Neural progenitor cell (in vitro differentiated cells): ENCODE measurements at regions not wholly inside any gene's neighbourhood (a gene's known extent, or its start where the extent isn't known, plus 50 kb on each side); places are given as distances from the start of the nearest gene placed in this dataset.

ENCODE experiments used
- EZH2 ChIP-seq: fragments of 200-600 bp; sonication (generic); IDR thresholded peaks from 2 replicates; pipeline ENCODE4 v1.6.1; 2017; ENCODE audit warnings: antibody characterized with exemption, mild to moderate bottlenecking, moderate library complexity
- EZH2phosphoT487 ChIP-seq: fragments of 200-600 bp; sonication (generic); IDR thresholded peaks from 2 replicates; pipeline ENCODE4 v1.6.1; 2017; ENCODE audit warnings: antibody characterized with exemption
- TF ChIP-seq, protein P1 (sequence below): fragments of 200-600 bp; sonication (generic); IDR thresholded peaks from 2 replicates; pipeline ENCODE4 v1.5.1; 2017; ENCODE audit warnings: antibody characterized with exemption, mild to moderate bottlenecking

DNA sequence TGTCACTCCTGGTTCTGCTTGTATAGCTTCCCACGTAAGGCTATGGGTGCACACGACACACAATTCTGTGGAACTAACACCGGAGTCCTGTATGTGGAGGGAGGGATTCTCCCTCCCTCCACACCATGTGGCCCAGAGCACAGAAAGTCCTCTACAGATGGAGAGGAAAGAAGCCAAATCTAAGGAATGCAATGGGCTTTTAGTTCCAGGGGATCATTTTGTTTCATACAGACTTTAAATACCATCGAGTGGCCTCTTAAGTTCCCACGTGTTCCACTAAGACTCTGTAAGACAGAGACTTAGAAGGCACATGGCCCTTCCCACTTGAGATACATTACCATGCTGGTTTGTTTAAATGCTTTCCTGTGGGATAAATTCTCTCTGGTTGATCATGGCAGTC lies 156.0 kb downstream of the TGFB2 start:
- TF ChIP-seq, protein P1, sequence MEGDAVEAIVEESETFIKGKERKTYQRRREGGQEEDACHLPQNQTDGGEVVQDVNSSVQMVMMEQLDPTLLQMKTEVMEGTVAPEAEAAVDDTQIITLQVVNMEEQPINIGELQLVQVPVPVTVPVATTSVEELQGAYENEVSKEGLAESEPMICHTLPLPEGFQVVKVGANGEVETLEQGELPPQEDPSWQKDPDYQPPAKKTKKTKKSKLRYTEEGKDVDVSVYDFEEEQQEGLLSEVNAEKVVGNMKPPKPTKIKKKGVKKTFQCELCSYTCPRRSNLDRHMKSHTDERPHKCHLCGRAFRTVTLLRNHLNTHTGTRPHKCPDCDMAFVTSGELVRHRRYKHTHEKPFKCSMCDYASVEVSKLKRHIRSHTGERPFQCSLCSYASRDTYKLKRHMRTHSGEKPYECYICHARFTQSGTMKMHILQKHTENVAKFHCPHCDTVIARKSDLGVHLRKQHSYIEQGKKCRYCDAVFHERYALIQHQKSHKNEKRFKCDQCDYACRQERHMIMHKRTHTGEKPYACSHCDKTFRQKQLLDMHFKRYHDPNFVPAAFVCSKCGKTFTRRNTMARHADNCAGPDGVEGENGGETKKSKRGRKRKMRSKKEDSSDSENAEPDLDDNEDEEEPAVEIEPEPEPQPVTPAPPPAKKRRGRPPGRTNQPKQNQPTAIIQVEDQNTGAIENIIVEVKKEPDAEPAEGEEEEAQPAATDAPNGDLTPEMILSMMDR, result no peak
- TF ChIP-seq EZH2 (no peak), EZH2phosphoT487 (no peak)
